IMR-90 (cell line): ENCODE measurements at regions not wholly inside any gene's neighbourhood (a gene's known extent, or its start where the extent isn't known, plus 50 kb on each side); places are given as distances from the start of the nearest gene placed in this dataset.

ENCODE experiments used
- ATAC-seq: fragments of 200-7000 bp; cut with Tn5 transposase; 2 replicates; pipeline ENCODE4 v1.9.1; 2020; ENCODE audit warnings: low read depth, mild to moderate bottlenecking, moderate library complexity
- BruUV-seq: library from RNA; stranded (reverse); fragments of 400-500 nt; replicated peaks from 2 replicates; lab custom pipeline; 2021; lab: Mats Ljungman, UMichigan
- CTCF ChIA-PET: fragments of 300-600 bp; formaldehyde crosslinking; extraction: SDS; loops from one replicate; lab custom pipeline; 2021; ENCODE audit warnings: antibody characterized with exemption; lab: Yijun Ruan, JAX
- POLR2A ChIA-PET: fragments of 300-600 bp; sonication (Branson Sonifier 250); formaldehyde crosslinking; loops from one replicate; lab custom pipeline; 2022; ENCODE audit warnings: antibody characterized with exemption; ENCODE audit not compliant: unreplicated experiment; lab: Charles Lee
- DNase-seq: peaks from one replicate; pipeline ENCODE4 v3.0.0; 2013
- H2AFZ ChIP-seq: replicated peaks from 2 replicates; pipeline ENCODE3; 2013; ENCODE audit warnings: low read length, mild to moderate bottlenecking; ENCODE audit not compliant: poor library complexity
- H2AK5ac ChIP-seq: 2 replicates; pipeline ENCODE4 v1.6.1; 2013; ENCODE audit warnings: low read depth, low read length, inconsistent platforms
- H2AK9ac ChIP-seq: replicated peaks from 2 replicates; pipeline ENCODE3; 2013; ENCODE audit warnings: mild to moderate bottlenecking, low read depth, low read length, moderate library complexity; ENCODE audit not compliant: poor library complexity
- H2BK120ac ChIP-seq: 2 replicates; pipeline ENCODE4 v1.6.1; 2013; ENCODE audit warnings: low read depth, low read length, inconsistent platforms
- H2BK15ac ChIP-seq: 3 replicates; pipeline ENCODE4 v1.6.1; 2013; ENCODE audit warnings: low read depth, low read length, inconsistent platforms
- H2BK20ac ChIP-seq: 2 replicates; pipeline ENCODE4 v1.6.1; 2013; ENCODE audit warnings: low read depth, mild to moderate bottlenecking, inconsistent platforms, low read length, moderate library complexity
- H2BK5ac ChIP-seq: 2 replicates; pipeline ENCODE4 v1.6.1; 2013; ENCODE audit warnings: mild to moderate bottlenecking, low read depth, low read length, inconsistent platforms; ENCODE audit not compliant: poor library complexity, severe bottlenecking
- H3K14ac ChIP-seq: replicated peaks from 2 replicates; pipeline ENCODE4 v1.6.1; 2013; ENCODE audit warnings: low read depth, low read length, inconsistent platforms
- H3K18ac ChIP-seq: 2 replicates; pipeline ENCODE4 v1.6.1; 2013; ENCODE audit warnings: low read depth, low read length, control low read depth
- H3K23ac ChIP-seq: 2 replicates; pipeline ENCODE4 v1.6.1; 2013; ENCODE audit warnings: low read depth, low read length, inconsistent platforms
- H3K27ac ChIP-seq: 2 replicates; pipeline ENCODE4 v1.5.1; 2013; ENCODE audit warnings: mild to moderate bottlenecking, control low read depth, low read length; ENCODE audit not compliant: insufficient read depth
- H3K27me3 ChIP-seq: 2 replicates; pipeline ENCODE4 v1.6.1; 2013; ENCODE audit warnings: low read length; ENCODE audit not compliant: control insufficient read depth, insufficient read depth
- H3K36me3 ChIP-seq: 2 replicates; pipeline ENCODE4 v1.6.1; 2013; ENCODE audit warnings: low read length, mixed read lengths; ENCODE audit not compliant: control insufficient read depth, insufficient read depth
- H3K4ac ChIP-seq: 2 replicates; pipeline ENCODE4 v1.6.1; 2013; ENCODE audit warnings: low read depth, low read length, inconsistent platforms
- H3K4me1 ChIP-seq: 2 replicates; pipeline ENCODE4 v1.6.1; 2013; ENCODE audit warnings: low read length, mixed read lengths; ENCODE audit not compliant: control insufficient read depth, insufficient read depth
- H3K4me2 ChIP-seq: 2 replicates; pipeline ENCODE4 v1.6.1; 2013; ENCODE audit warnings: low read depth, mild to moderate bottlenecking, control low read depth, low read length, moderate library complexity
- H3K4me3 ChIP-seq: 2 replicates; pipeline ENCODE4 v1.5.1; 2013; ENCODE audit warnings: low read depth, mild to moderate bottlenecking, control low read depth, low read length, moderate library complexity; ENCODE audit not compliant: insufficient read depth
- H3K56ac ChIP-seq: 2 replicates; pipeline ENCODE4 v1.6.1; 2013; ENCODE audit warnings: low read length, inconsistent platforms; ENCODE audit not compliant: insufficient read depth; ENCODE audit errors: extremely low read depth
- H3K79me1 ChIP-seq, 2 experiments: 2 replicates each; pipeline ENCODE4 v1.6.1; 2013; ENCODE audit warnings: low read length in 2 of 2, inconsistent platforms in 1 of 2, low read depth in 1 of 2
- H3K9ac ChIP-seq: 2 replicates; pipeline ENCODE4 v1.6.1; 2013; ENCODE audit warnings: low read depth, low read length, control low read depth
- H3K9me1 ChIP-seq: 2 replicates; pipeline ENCODE4 v1.6.1; 2013; ENCODE audit warnings: low read length, inconsistent platforms; ENCODE audit not compliant: insufficient read depth
- H3K9me3 ChIP-seq: 2 replicates; pipeline ENCODE4 v1.6.1; 2013; ENCODE audit warnings: low read length; ENCODE audit not compliant: control insufficient read depth, insufficient read depth
- H4K20me1 ChIP-seq: 2 replicates; pipeline ENCODE4 v1.6.1; 2013; ENCODE audit warnings: low read length, inconsistent platforms; ENCODE audit not compliant: insufficient read depth
- H4K5ac ChIP-seq: 2 replicates; pipeline ENCODE4 v1.6.1; 2013; ENCODE audit warnings: mild to moderate bottlenecking, low read depth, low read length, control low read depth
- H4K8ac ChIP-seq, 2 experiments: 2 replicates each; pipeline ENCODE4 v1.6.1; 2013; ENCODE audit warnings: low read depth in 2 of 2, low read length in 2 of 2, control low read depth in 1 of 2, inconsistent platforms in 1 of 2
- H4K91ac ChIP-seq: 2 replicates; pipeline ENCODE4 v1.6.1; 2013; ENCODE audit warnings: low read depth, low read length, inconsistent platforms; ENCODE audit not compliant: insufficient read depth
- BHLHE40 ChIP-seq: fragments of 150-350 bp; IDR thresholded peaks from 2 replicates; pipeline ENCODE4 v1.6.1; 2016; ENCODE audit warnings: mild to moderate bottlenecking, low read depth, low read length
- CEBPB ChIP-seq: IDR thresholded peaks from 2 replicates; pipeline ENCODE4 v1.6.1; 2012; ENCODE audit warnings: low read depth, low read length, improper control_type of control experiment
- CHD1 ChIP-seq: IDR thresholded peaks from 2 replicates; pipeline ENCODE4 v1.6.1; 2012; ENCODE audit warnings: low read depth, low read length, improper control_type of control experiment
- CTCF ChIP-seq: conservative IDR thresholded peaks from 2 replicates; pipeline ENCODE4 v1.5.1; 2012; ENCODE audit warnings: mild to moderate bottlenecking, low read depth, low read length, improper control_type of control experiment
- ELK1 ChIP-seq: fragments of 150-350 bp; IDR thresholded peaks from 2 replicates; pipeline ENCODE4 v1.6.1; 2016; ENCODE audit warnings: low read depth, mild to moderate bottlenecking, low read length, moderate library complexity, borderline replicate concordance
- FOS ChIP-seq: fragments of 150-350 bp; IDR thresholded peaks from 2 replicates; pipeline ENCODE4 v1.6.1; 2016; ENCODE audit warnings: low read depth, low read length
- MAFK ChIP-seq: IDR thresholded peaks from 2 replicates; pipeline ENCODE4 v1.6.1; 2012; ENCODE audit warnings: low read depth, low read length, improper control_type of control experiment
- MAZ ChIP-seq: IDR thresholded peaks from 2 replicates; pipeline ENCODE4 v1.6.1; 2012; ENCODE audit warnings: low read depth, mild to moderate bottlenecking, low read length, improper control_type of control experiment, moderate library complexity, borderline replicate concordance
- MXI1 ChIP-seq: IDR thresholded peaks from 2 replicates; pipeline ENCODE4 v1.6.1; 2012; ENCODE audit warnings: low read depth, mild to moderate bottlenecking, low read length, moderate library complexity, borderline replicate concordance
- NFE2L2 ChIP-seq: fragments of 150-350 bp; IDR thresholded peaks from 2 replicates; pipeline ENCODE4 v1.6.1; 2016; ENCODE audit warnings: low read depth, mild to moderate bottlenecking, low read length
- POLR2A ChIP-seq: IDR thresholded peaks from 2 replicates; pipeline ENCODE4 v1.6.1; 2012; ENCODE audit warnings: mild to moderate bottlenecking, low read depth, low read length
- RAD21 ChIP-seq: IDR thresholded peaks from 2 replicates; pipeline ENCODE4 v1.6.1; 2012; ENCODE audit warnings: low read length, improper control_type of control experiment
- RCOR1 ChIP-seq: IDR thresholded peaks from 2 replicates; pipeline ENCODE4 v1.6.1; 2012; ENCODE audit warnings: mild to moderate bottlenecking, low read length, improper control_type of control experiment; ENCODE audit not compliant: insufficient replicate concordance
- RFX5 ChIP-seq: IDR thresholded peaks from 2 replicates; pipeline ENCODE4 v1.8.0; 2012; ENCODE audit warnings: low read depth, mild to moderate bottlenecking, low read length, moderate library complexity
- SMC3 ChIP-seq: fragments of 150-350 bp; IDR thresholded peaks from 2 replicates; pipeline ENCODE4 v1.6.1; 2016; ENCODE audit warnings: low read depth, mild to moderate bottlenecking, antibody characterized with exemption, low read length, moderate library complexity
- USF2 ChIP-seq: fragments of 150-350 bp; IDR thresholded peaks from 2 replicates; pipeline ENCODE4 v1.6.1; 2017; ENCODE audit warnings: mild to moderate bottlenecking, antibody characterized with exemption, low read length, low read depth
- WGBS, 2 experiments: methylation state at CpG; one replicate each; pipeline versions ENCODE4 v1.1.5 to v1.1.7; 2013; ENCODE audit warnings: missing lambda C conversion rate in 2 of 2; ENCODE audit not compliant: insufficient read length in 1 of 2; ENCODE audit errors: extremely low coverage in 2 of 2; 5-methylcytosine and 5-hydroxymethylcytosine counted together
- dilution Hi-C: fragments of 300-500 bp; cut with HindIII; formaldehyde crosslinking; loops from one replicate; pipeline ENCODE4 v1.14.3; 2018; ENCODE audit warnings: low sequenced_read_pairs; ENCODE audit not compliant: unreplicated experiment
- in situ Hi-C: fragments of 300-500 bp; cut with MboI; formaldehyde crosslinking; loops from 3 replicates; pipeline ENCODE4 v1.14.3; 2019; ENCODE audit warnings: low sequenced_read_pairs, inconsistent platforms, mixed read lengths
- intact Hi-C: fragments of 100-400 bp; cut with micrococcal nuclease; formaldehyde crosslinking; loops from 2 replicates; pipeline ENCODE4 v1.10.0; 2022

GRCh38 chr6:12635813-12636212, 80.8 kb upstream of the PHACTR1 start:
- no peak overlapping the region for H3K56ac ChIP-seq
- no peak overlapping the region for H3K9ac ChIP-seq
- H3K4me1 ChIP-seq: no peaks in the 10 kb centered on the region
- ChIA-PET POLR2A (no interaction called here), CTCF (no interaction called here)
- intact Hi-C loops: loop anchor here (10.0 kb wide), 1 partner anchor 699 kb away; no protein-coding TSS in a partner anchor
- no peaks in the 10 kb centered on the region for H3K27me3 ChIP-seq
- TF ChIP-seq CTCF: no peak
- TF ChIP-seq MXI1: no peak
- TF ChIP-seq USF2: no peak
- no peak for TF ChIP-seq POLR2A
- no peak for TF ChIP-seq MAFK
- no peak for TF ChIP-seq BHLHE40
- no peak for TF ChIP-seq MAZ
- no peak for TF ChIP-seq RAD21
- no peak for TF ChIP-seq RFX5
- no peak for TF ChIP-seq RCOR1
- no peak for TF ChIP-seq FOS
- TF ChIP-seq NFE2L2: no peak
- TF ChIP-seq SMC3: no peak
- no peak for TF ChIP-seq CHD1
- no peak for TF ChIP-seq ELK1
- no peak for TF ChIP-seq CEBPB
- no peak overlapping the region for H3K23ac ChIP-seq
- no peaks in the 10 kb centered on the region for H4K20me1 ChIP-seq
- no peak overlapping the region for H3K18ac ChIP-seq
- no peaks in the 10 kb centered on the region for H3K9me1 ChIP-seq
- H4K91ac ChIP-seq: no peak overlapping the region
- dilution Hi-C loops: no loop called here
- no peak overlapping the region for H2AFZ ChIP-seq
- H3K27ac ChIP-seq: no peak overlapping the region
- H3K14ac ChIP-seq: no peak overlapping the region
- no peak overlapping the region for H3K4ac ChIP-seq
- H3K79me1 ChIP-seq: no peaks in the 10 kb centered on the region
- no peak overlapping the region for H2AK5ac ChIP-seq
- ATAC-seq (no peak), DNase-seq (no peak)
- no peak overlapping the region for H4K8ac ChIP-seq
- no peak overlapping the region for H3K4me2 ChIP-seq
- H2AK9ac ChIP-seq: no peak overlapping the region
- WGBS, 2 experiments: no CpG with 5 or more reads among the region's 3 CpGs
- no TSS peak for BruUV-seq
- H2BK120ac ChIP-seq: no peak overlapping the region
- no peak overlapping the region for H4K5ac ChIP-seq
- H2BK15ac ChIP-seq: no peak overlapping the region
- H2BK20ac ChIP-seq: no peak overlapping the region
- H2BK5ac ChIP-seq: no peak overlapping the region
- in situ Hi-C loops: loop anchor here (25.0 kb wide), 1 partner anchor 251 kb away; no protein-coding TSS in a partner anchor
- no peak overlapping the region for H3K4me3 ChIP-seq
- no peaks in the 10 kb centered on the region for H3K36me3 ChIP-seq
- no peaks in the 10 kb centered on the region for H3K9me3 ChIP-seq
